ENCODE measurements at regions not wholly inside any gene's neighbourhood (a gene's known extent, or its start where the extent isn't known, plus 50 kb on each side); places are given as distances from the start of the nearest gene placed in this dataset.
"Not testable (repeated sequence)": the region's sequence is repeated elsewhere in the genome, so short reads cannot be mapped to it uniquely, and the experiment has no call there.

- ATAC-seq, DNase-seq, H3K27ac Mint-ChIP-seq, POLR2A ChIA-PET, H3K4me3 Mint-ChIP-seq, H3K27me3 Mint-ChIP-seq, H3K4me1 Mint-ChIP-seq, H3K36me3 Mint-ChIP-seq: not testable (repeated sequence)
- peaks cover 0 to 17% (median 4%) of the 10 kb centered on the region in 9 donors for H3K9me3 Mint-ChIP-seq
These were observed 382.4 kb upstream of the PTCHD4 start for GRCh38 chr6:48493432-48493831.

GRCh38 chr6:48490658-48491057, 379.7 kb upstream of the PTCHD4 start:
- H3K36me3 Mint-ChIP-seq, result no peaks in the 10 kb centered on the region
- H3K9me3 Mint-ChIP-seq, result peaks cover 0 to 16% (median 4%) of the 10 kb centered on the region in 9 donors
- H3K4me1 Mint-ChIP-seq, result no peaks in the 10 kb centered on the region
- no peak overlapping the region for H3K27ac Mint-ChIP-seq
- POLR2A ChIA-PET, result no interaction called here
- no peaks in the 10 kb centered on the region for H3K27me3 Mint-ChIP-seq
- ATAC-seq (no peak), DNase-seq (no peak)
- no peak overlapping the region for H3K4me3 Mint-ChIP-seq

- H3K4me1 Mint-ChIP-seq, result no peaks in the 10 kb centered on the region
- peaks cover 0 to 17% (median 3%) of the 10 kb centered on the region in 9 donors for H3K9me3 Mint-ChIP-seq
- H3K27ac Mint-ChIP-seq, result no peak overlapping the region
- no peaks in the 10 kb centered on the region for H3K27me3 Mint-ChIP-seq
- ATAC-seq (no peak), DNase-seq (no peak)
- H3K4me3 Mint-ChIP-seq, result no peak overlapping the region
- no peaks in the 10 kb centered on the region for H3K36me3 Mint-ChIP-seq
- POLR2A ChIA-PET, result no interaction called here
These were observed 375.9 kb upstream of the PTCHD4 start for GRCh38 chr6:48486876-48487275.

GRCh38 chr6:48486373-48486772, 375.4 kb upstream of the PTCHD4 start:
- ATAC-seq (no peak), DNase-seq (no peak)
- Mint-ChIP-seq H3K4me3 (no peak overlapping the region), H3K36me3 (no peaks in the 10 kb centered on the region), H3K27ac (no peak overlapping the region), H3K27me3 (no peaks in the 10 kb centered on the region), H3K9me3 (peaks cover 0 to 17% (median 2%) of the 10 kb centered on the region in 9 donors), H3K4me1 (no peaks in the 10 kb centered on the region)
- POLR2A ChIA-PET, result no interaction called here

- Mint-ChIP-seq H3K4me3 (no peak overlapping the region), H3K27me3 (no peaks in the 10 kb centered on the region), H3K4me1 (no peaks in the 10 kb centered on the region), H3K36me3 (no peaks in the 10 kb centered on the region), H3K9me3 (peaks cover under 1 to 25% (median 6%) of the 10 kb centered on the region in 9 donors), H3K27ac (no peak overlapping the region)
- no peak for ATAC-seq
- POLR2A ChIA-PET, result no interaction called here
- no peak for DNase-seq
These were observed 365.3 kb upstream of the PTCHD4 start for GRCh38 chr6:48476257-48476656.

GRCh38 chr6:48475275-48475674, 364.3 kb upstream of the PTCHD4 start:
- Mint-ChIP-seq H3K4me3 (no peak overlapping the region), H3K36me3 (no peaks in the 10 kb centered on the region), H3K27me3 (no peaks in the 10 kb centered on the region), H3K9me3 (peaks cover 0 to 25% (median 6%) of the 10 kb centered on the region in 9 donors), H3K4me1 (no peaks in the 10 kb centered on the region), H3K27ac (no peak overlapping the region)
- POLR2A ChIA-PET, result no interaction called here
- ATAC-seq, result no peak
- no peak for DNase-seq

- Mint-ChIP-seq H3K27ac (no peak overlapping the region), H3K36me3 (peaks cover 0 to 1% (median 0%) of the 10 kb centered on the region in 3 donors), H3K9me3 (peaks cover 0 to 26% (median 6%) of the 10 kb centered on the region in 9 donors), H3K27me3 (no peaks in the 10 kb centered on the region), H3K4me1 (no peaks in the 10 kb centered on the region), H3K4me3 (no peak overlapping the region)
- POLR2A ChIA-PET, result no interaction called here
- DNase-seq, result no peak
- no peak for ATAC-seq
These were observed 363.8 kb upstream of the PTCHD4 start for GRCh38 chr6:48474830-48475229.

- ATAC-seq, result no peak
- POLR2A ChIA-PET, result no interaction called here
- H3K9me3 Mint-ChIP-seq, result peaks cover 0 to 25% (median 6%) of the 10 kb centered on the region in 9 donors
- H3K36me3 Mint-ChIP-seq, result peaks cover 0 to 1% (median 0%) of the 10 kb centered on the region in 3 donors
- no peaks in the 10 kb centered on the region for H3K4me1 Mint-ChIP-seq
- no peak overlapping the region for H3K4me3 Mint-ChIP-seq
- DNase-seq, result no peak
- H3K27me3 Mint-ChIP-seq, result no peaks in the 10 kb centered on the region
- H3K27ac Mint-ChIP-seq, result no peak overlapping the region
These were observed 363.1 kb upstream of the PTCHD4 start for GRCh38 chr6:48474136-48474535.

GRCh38 chr6:48472535-48472934, 361.5 kb upstream of the PTCHD4 start:
- Mint-ChIP-seq H3K4me3 (no peak overlapping the region), H3K4me1 (no peaks in the 10 kb centered on the region), H3K9me3 (peaks cover 0 to 22% (median 6%) of the 10 kb centered on the region in 9 donors), H3K27me3 (no peaks in the 10 kb centered on the region), H3K27ac (no peak overlapping the region), H3K36me3 (peaks cover 0 to 1% (median 0%) of the 10 kb centered on the region in 3 donors)
- ATAC-seq (no peak), DNase-seq (no peak)
- POLR2A ChIA-PET, result no interaction called here

- Mint-ChIP-seq H3K4me3 (no peak overlapping the region), H3K27me3 (no peaks in the 10 kb centered on the region), H3K36me3 (peaks cover 0 to 1% (median 0%) of the 10 kb centered on the region in 3 donors), H3K4me1 (no peaks in the 10 kb centered on the region), H3K27ac (no peak overlapping the region), H3K9me3 (peaks cover 0 to 22% (median 6%) of the 10 kb centered on the region in 9 donors)
- DNase-seq (no peak), ATAC-seq (no peak)
- POLR2A ChIA-PET, result no interaction called here
These were observed 361.1 kb upstream of the PTCHD4 start for GRCh38 chr6:48472091-48472490.

- H3K4me3 Mint-ChIP-seq, result no peak overlapping the region
- ATAC-seq (no peak), DNase-seq (no peak)
- no peaks in the 10 kb centered on the region for H3K27me3 Mint-ChIP-seq
- H3K9me3 Mint-ChIP-seq, result peaks cover 0 to 16% (median 3%) of the 10 kb centered on the region in 9 donors
- POLR2A ChIA-PET, result no interaction called here
- H3K27ac Mint-ChIP-seq, result no peak overlapping the region
- H3K36me3 Mint-ChIP-seq, result peaks cover 0 to 1% (median 0%) of the 10 kb centered on the region in 3 donors
- H3K4me1 Mint-ChIP-seq, result no peaks in the 10 kb centered on the region
These were observed 360.3 kb upstream of the PTCHD4 start for GRCh38 chr6:48471326-48471725.

- Mint-ChIP-seq H3K4me3 (no peak overlapping the region), H3K36me3 (peaks cover 0 to 3% (median 0%) of the 10 kb centered on the region in 3 donors), H3K27ac (no peak overlapping the region), H3K9me3 (peaks cover 0 to 27% (median 5%) of the 10 kb centered on the region in 9 donors), H3K4me1 (no peaks in the 10 kb centered on the region), H3K27me3 (no peaks in the 10 kb centered on the region)
- DNase-seq, result no peak
- POLR2A ChIA-PET, result no interaction called here
- no peak for ATAC-seq
These were observed 338.0 kb upstream of the PTCHD4 start for GRCh38 chr6:48449002-48449401.

GRCh38 chr6:48447251-48447650, 336.3 kb upstream of the PTCHD4 start:
- ATAC-seq, result no peak
- POLR2A ChIA-PET, result no interaction called here
- Mint-ChIP-seq H3K4me3 (no peak overlapping the region), H3K9me3 (peaks cover 0 to 27% (median 5%) of the 10 kb centered on the region in 9 donors), H3K27me3 (no peaks in the 10 kb centered on the region), H3K27ac (no peak overlapping the region), H3K36me3 (peaks cover 0 to 3% (median 0%) of the 10 kb centered on the region in 3 donors), H3K4me1 (no peaks in the 10 kb centered on the region)
- no peak for DNase-seq

- Mint-ChIP-seq H3K4me3 (no peak overlapping the region), H3K9me3 (peaks cover 0 to 11% (median 2%) of the 10 kb centered on the region in 9 donors), H3K27ac (no peak overlapping the region), H3K36me3 (no peaks in the 10 kb centered on the region), H3K4me1 (no peaks in the 10 kb centered on the region), H3K27me3 (no peaks in the 10 kb centered on the region)
- POLR2A ChIA-PET, result no interaction called here
- no peak for ATAC-seq
- no peak for DNase-seq
These were observed 318.6 kb upstream of the PTCHD4 start for GRCh38 chr6:48429610-48430009.

Measured in naive thymus-derived CD8-positive, alpha-beta T cell (primary cell).